HepG2 (cell line): ENCODE measurements at regions not wholly inside any gene's neighbourhood (a gene's known extent, or its start where the extent isn't known, plus 50 kb on each side); places are given as distances from the start of the nearest gene placed in this dataset.

Experiments
- ATAC-seq: fragments of 200-7000 bp; cut with Tn5 transposase; 3 replicates; pipeline ENCODE4 v1.9.1; 2020; ENCODE audit warnings: mild to moderate bottlenecking, moderate library complexity
- BruUV-seq: library from RNA; stranded (reverse); fragments of 400-500 nt; replicated peaks from 2 replicates; lab custom pipeline; 2021; lab: Mats Ljungman, UMichigan
- CTCF ChIA-PET: fragments of 300-600 bp; formaldehyde crosslinking; extraction: SDS; loops from one replicate; lab custom pipeline; 2021; ENCODE audit warnings: low total read pairs, inconsistent platforms, low intra/inter-chr PET ratio; lab: Yijun Ruan, JAX
- POLR2A ChIA-PET: fragments of 350-600 bp; sonication (Branson Sonifier 250); formaldehyde crosslinking; loops from one replicate; lab custom pipeline; 2020; ENCODE audit warnings: antibody characterized with exemption, inconsistent platforms; lab: Yijun Ruan, JAX
- DNase-seq: peaks from one replicate; pipeline ENCODE4 v3.0.0-alpha.2; 2015; ENCODE audit warnings: low spot score
- FAIRE-seq: peaks from 3 replicates; lab custom pipeline; 2011; peaks lifted over from hg19 to GRCh38; lab: Jason Lieb, UNC
- H2AFZ ChIP-seq: one replicate; pipeline ENCODE4 v1.6.1; 2011; ENCODE audit warnings: low read length, inconsistent platforms
- H3K27ac ChIP-seq: fragments of 300-600 bp; 3 replicates; pipeline ENCODE4 v1.8.0; 2011; ENCODE audit warnings: mixed run types, mild to moderate bottlenecking, mixed read lengths, low read length, inconsistent platforms; ENCODE audit not compliant: insufficient read depth; ENCODE audit errors: extremely low read length
- H3K27me3 ChIP-seq, 2 experiments: fragments of 200-600 bp in 1 of 2; 2 replicates in 1 of 2; 3 replicates in 1 of 2; pipeline versions ENCODE4 v1.6.0 to v1.8.0; 2011; ENCODE audit warnings: low read length in 2 of 2, mild to moderate bottlenecking in 2 of 2, moderate library complexity in 2 of 2, inconsistent platforms in 1 of 2; ENCODE audit not compliant: insufficient read depth in 2 of 2, control insufficient read depth in 1 of 2
- H3K36me3 ChIP-seq, 2 experiments: fragments of 200-600 bp in 1 of 2; replicated peaks in 1 of 2; 2 replicates in 1 of 2; 3 replicates in 1 of 2; pipeline versions ENCODE4 v1.5.1 to v1.8.0; 2011; ENCODE audit warnings: low read length in 2 of 2, inconsistent platforms in 1 of 2; ENCODE audit not compliant: insufficient read depth in 2 of 2, control insufficient read depth in 1 of 2
- H3K4me1 ChIP-seq: 2 replicates; pipeline ENCODE4 v1.5.1; 2012; ENCODE audit warnings: low read length, inconsistent platforms; ENCODE audit not compliant: insufficient read depth
- H3K4me2 ChIP-seq: 2 replicates; pipeline ENCODE4 v1.6.0; 2011; ENCODE audit warnings: low read depth, low read length, inconsistent platforms
- H3K4me3 ChIP-seq, 3 experiments: fragments of 200-600 bp in 1 of 3; sonication (generic), shearing (Covaris generic) in 1 of 3; replicated peaks in 1 of 3; 2 replicates each; pipeline ENCODE4 v1.5.1; 2011 to 2016; ENCODE audit warnings: low read length in 3 of 3, inconsistent platforms in 2 of 3, low read depth in 2 of 3, mild to moderate bottlenecking in 2 of 3, control low read depth in 1 of 3, mixed read lengths in 1 of 3; ENCODE audit not compliant: insufficient read depth in 1 of 3
- H3K79me2 ChIP-seq: one replicate; pipeline ENCODE4 v1.6.1; 2011; ENCODE audit warnings: low read length, inconsistent platforms; ENCODE audit not compliant: insufficient read depth
- H3K9ac ChIP-seq: 2 replicates; pipeline ENCODE4 v1.6.0; 2011; ENCODE audit warnings: mild to moderate bottlenecking, low read depth, low read length, inconsistent platforms; ENCODE audit not compliant: insufficient read depth
- H3K9me3 ChIP-seq: 2 replicates; pipeline ENCODE4 v1.5.1; 2012; ENCODE audit warnings: mild to moderate bottlenecking, low read length
- H4K20me1 ChIP-seq: 2 replicates; pipeline ENCODE4 v1.6.0; 2011; ENCODE audit warnings: inconsistent platforms, mild to moderate bottlenecking, low read length, moderate library complexity; ENCODE audit not compliant: insufficient read depth
- ATF4 ChIP-seq, 2 experiments: fragments of 450-650 bp in 1 of 2; sonication (generic) in 1 of 2; formaldehyde crosslinking; IDR thresholded peaks; 2 replicates each; pipeline versions ENCODE4 v1.5.0 to v1.8.0; 2020 to 2022; ENCODE audit warnings: mild to moderate bottlenecking in 1 of 2, missing genetic modification reagents in 1 of 2
- CBFB ChIP-seq: sonication (generic); formaldehyde crosslinking; IDR thresholded peaks from 2 replicates; pipeline ENCODE4 v1.4.0; 2020; ENCODE audit warnings: missing genetic modification reagents
- FOXK1 ChIP-seq: sonication (generic); formaldehyde crosslinking; IDR thresholded peaks from 2 replicates; pipeline ENCODE4 v1.4.0; 2020; ENCODE audit warnings: low read depth, missing genetic modification reagents, borderline replicate concordance
- IKZF1 ChIP-seq: fragments of 450-650 bp; IDR thresholded peaks from 2 replicates; pipeline ENCODE4 v1.7.1; 2016
- MAFG ChIP-seq: sonication (generic); formaldehyde crosslinking; IDR thresholded peaks from 2 replicates; pipeline ENCODE4 v1.5.1; 2020; ENCODE audit warnings: mild to moderate bottlenecking, missing genetic modification reagents
- MBNL3 ChIP-seq: fragments of 250-450 bp; sonication (Bioruptor Pico); conservative IDR thresholded peaks from 2 replicates; pipeline ENCODE4 v1.8.0; 2022; ENCODE audit warnings: mild to moderate bottlenecking, inconsistent platforms
- SNAPC5 ChIP-seq: sonication (generic); formaldehyde crosslinking; IDR thresholded peaks from 2 replicates; pipeline ENCODE4 v1.8.1; 2023; ENCODE audit warnings: mild to moderate bottlenecking, missing genetic modification reagents, borderline replicate concordance
- TCF7L2 ChIP-seq: IDR thresholded peaks from 2 replicates; pipeline ENCODE4 v1.6.1; 2011; ENCODE audit warnings: mild to moderate bottlenecking, low read depth, low read length, moderate library complexity
- ZBTB14 ChIP-seq: sonication (generic); formaldehyde crosslinking; IDR thresholded peaks from 2 replicates; pipeline ENCODE4 v1.4.0; 2020; ENCODE audit warnings: missing genetic modification reagents
- ZNF124 ChIP-seq: sonication (generic); formaldehyde crosslinking; IDR thresholded peaks from 2 replicates; pipeline ENCODE4 v1.4.0; 2020; ENCODE audit warnings: missing genetic modification reagents
- ZNF615 ChIP-seq: sonication (generic); formaldehyde crosslinking; IDR thresholded peaks from 2 replicates; pipeline ENCODE4 v1.5.0; 2020; ENCODE audit warnings: mild to moderate bottlenecking, missing genetic modification reagents, borderline replicate concordance
- ZNF850 ChIP-seq: sonication (generic); formaldehyde crosslinking; conservative IDR thresholded peaks from 2 replicates; pipeline ENCODE4 v1.9.0; 2021; ENCODE audit warnings: mild to moderate bottlenecking, missing genetic modification reagents
- ZNF891 ChIP-seq: sonication (generic); formaldehyde crosslinking; IDR thresholded peaks from 2 replicates; pipeline ENCODE4 v1.5.0; 2020; ENCODE audit warnings: mild to moderate bottlenecking, missing genetic modification reagents
- WGBS: methylation state at CpG from one replicate; pipeline ENCODE4 v1.1.6; 2017; ENCODE audit warnings: low lambda C conversion rate; 5-methylcytosine and 5-hydroxymethylcytosine counted together
- in situ Hi-C: cut with HindIII; loops from 2 replicates; pipeline ENCODE4 v1.10.0; 2017; ENCODE audit warnings: low pct_unique_long_range_greater_than_20kb; ENCODE audit not compliant: extremely low pct_ligation_motif_present
- intact Hi-C: fragments of 100-400 bp; cut with micrococcal nuclease; formaldehyde crosslinking; loops from one replicate; pipeline ENCODE4 v1.10.0; 2022; ENCODE audit not compliant: unreplicated experiment
- TF ChIP-seq, protein P1 (sequence below): sonication (generic); formaldehyde crosslinking; IDR thresholded peaks from 2 replicates; pipeline ENCODE4 v1.4.0; 2020; ENCODE audit warnings: missing genetic modification reagents

- 17% methylated on average over 4 of the region's 4 CpGs for WGBS
- ChIA-PET POLR2A (no interaction called here), CTCF (no interaction called here)
- Histone ChIP-seq H3K4me1 (no peaks in the 10 kb centered on the region), H3K27ac (no peak overlapping the region), H4K20me1 (no peaks in the 10 kb centered on the region), H2AFZ (no peak overlapping the region), H3K36me3 (no peaks in the 10 kb centered on the region), H3K9ac (no peak overlapping the region), H3K9me3 (peaks cover 98% of the 10 kb centered on the region), H3K27me3 (no peaks in the 10 kb centered on the region), H3K4me2 (no peak overlapping the region), H3K79me2 (no peaks in the 10 kb centered on the region), H3K4me3 (no peak overlapping the region)
- TF ChIP-seq ATF4 (CRISPR knock-in tag; IDR thresholded peaks at IDR 0.05) = no peak
- no peak for TF ChIP-seq MAFG
- TF ChIP-seq ZBTB14 (CRISPR knock-in tag) = no peak
- TF ChIP-seq, protein P1, sequence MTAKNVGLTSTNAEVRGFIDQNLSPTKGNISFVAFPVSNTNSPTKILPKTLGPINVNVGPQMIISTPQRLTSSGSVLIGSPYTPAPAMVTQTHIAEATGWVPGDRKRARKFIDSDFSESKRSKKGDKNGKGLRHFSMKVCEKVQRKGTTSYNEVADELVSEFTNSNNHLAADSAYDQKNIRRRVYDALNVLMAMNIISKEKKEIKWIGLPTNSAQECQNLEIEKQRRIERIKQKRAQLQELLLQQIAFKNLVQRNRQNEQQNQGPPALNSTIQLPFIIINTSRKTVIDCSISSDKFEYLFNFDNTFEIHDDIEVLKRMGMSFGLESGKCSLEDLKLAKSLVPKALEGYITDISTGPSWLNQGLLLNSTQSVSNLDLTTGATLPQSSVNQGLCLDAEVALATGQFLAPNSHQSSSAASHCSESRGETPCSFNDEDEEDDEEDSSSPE (CRISPR knock-in tag) = no peak
- no peak for TF ChIP-seq IKZF1
- TF ChIP-seq SNAPC5 (CRISPR knock-in tag) = no peak
- TF ChIP-seq ZNF615 (CRISPR knock-in tag) = no peak
- TF ChIP-seq ZNF850 (CRISPR knock-in tag) = no peak
- no peak for TF ChIP-seq TCF7L2
- no peak for TF ChIP-seq CBFB
- TF ChIP-seq MBNL3 (CRISPR knock-in tag) = no peak
- no peak for TF ChIP-seq ZNF124 (CRISPR knock-in tag)
- no peak for TF ChIP-seq FOXK1 (CRISPR knock-in tag)
- TF ChIP-seq ZNF891 (CRISPR knock-in tag) = no peak
- ATAC-seq = no peak
- intact Hi-C loops (no loop called here), in situ Hi-C loops (no loop called here)
- DNase-seq = no peak
- no peak for FAIRE-seq
- no TSS peak for BruUV-seq
Measured at GRCh38 chr14:25832585-25832984, 765.2 kb downstream of the NOVA1 start.
